HG03354 (cell line): ENCODE measurements at regions not wholly inside any gene's neighbourhood (a gene's known extent, or its start where the extent isn't known, plus 50 kb on each side); places are given as distances from the start of the nearest gene placed in this dataset.
"Not testable (repeated sequence)": the region's sequence is repeated elsewhere in the genome, so short reads cannot be mapped to it uniquely, and the experiment has no call there.

Source experiments
- ATAC-seq: cut with Tn5 transposase; IDR thresholded peaks from one replicate; pipeline ENCODE4 v1.9.1; 2021; ENCODE audit warnings: mild to moderate bottlenecking; ENCODE audit not compliant: unreplicated experiment, poor library complexity, severe bottlenecking

GRCh38 chr5:104556957-104557356, 994.4 kb upstream of the NUDT12 start:
- no peak for ATAC-seq

- ATAC-seq, result no peak
Measured at GRCh38 chr5:104551628-104552027, 989.0 kb upstream of the NUDT12 start.

- not testable (repeated sequence) for ATAC-seq
Measured at GRCh38 chr5:104546871-104547270, 984.3 kb upstream of the NUDT12 start.

- no peak for ATAC-seq
Measured at GRCh38 chr5:104541141-104541785, 978.7 kb upstream of the NUDT12 start.

GRCh38 chr5:104540448-104540847, 977.9 kb upstream of the NUDT12 start:
- no peak for ATAC-seq

- ATAC-seq, result no peak
Measured at GRCh38 chr5:104539618-104540350, 977.2 kb upstream of the NUDT12 start.

- ATAC-seq, result no peak
Measured at GRCh38 chr5:104538734-104539133, 976.1 kb upstream of the NUDT12 start.

- ATAC-seq, result no peak
Measured at GRCh38 chr5:104533498-104533897, 970.9 kb upstream of the NUDT12 start.

GRCh38 chr5:104526866-104527265, 964.3 kb upstream of the NUDT12 start:
- ATAC-seq, result no peak

- ATAC-seq, result no peak
Measured at GRCh38 chr5:104513640-104514072, 951.1 kb upstream of the NUDT12 start.

- no peak for ATAC-seq
Measured at GRCh38 chr5:104513121-104513602, 950.6 kb upstream of the NUDT12 start.

- no peak for ATAC-seq
Measured at GRCh38 chr5:104512063-104512825, 949.7 kb upstream of the NUDT12 start.

GRCh38 chr5:104498281-104498680, 935.7 kb upstream of the NUDT12 start:
- no peak for ATAC-seq

- no peak for ATAC-seq
Measured at GRCh38 chr5:104494083-104494482, 931.5 kb upstream of the NUDT12 start.

- ATAC-seq, result no peak
Measured at GRCh38 chr5:104472811-104473210, 910.2 kb upstream of the NUDT12 start.

- no peak for ATAC-seq
Measured at GRCh38 chr5:104456122-104456521, 893.5 kb upstream of the NUDT12 start.

- no peak for ATAC-seq
Measured at GRCh38 chr5:104452550-104452949, 890.0 kb upstream of the NUDT12 start.

GRCh38 chr5:104451911-104452310, 889.3 kb upstream of the NUDT12 start:
- ATAC-seq, result not testable (repeated sequence)

GRCh38 chr5:104444656-104445055, 882.1 kb upstream of the NUDT12 start:
- ATAC-seq, result no peak

- no peak for ATAC-seq
Measured at GRCh38 chr5:104443706-104444105, 881.1 kb upstream of the NUDT12 start.

- ATAC-seq, result no peak
Measured at GRCh38 chr5:104431981-104432380, 869.4 kb upstream of the NUDT12 start.
